GM10847 (cell line): ENCODE measurements at regions not wholly inside any gene's neighbourhood (a gene's known extent, or its start where the extent isn't known, plus 50 kb on each side); places are given as distances from the start of the nearest gene placed in this dataset.

Experiments used
- POLR2A ChIP-seq: IDR thresholded peaks from 2 replicates; pipeline ENCODE4 v1.6.1; 2011; ENCODE audit not compliant: insufficient read length; ENCODE audit errors: extremely low read depth

DNA sequence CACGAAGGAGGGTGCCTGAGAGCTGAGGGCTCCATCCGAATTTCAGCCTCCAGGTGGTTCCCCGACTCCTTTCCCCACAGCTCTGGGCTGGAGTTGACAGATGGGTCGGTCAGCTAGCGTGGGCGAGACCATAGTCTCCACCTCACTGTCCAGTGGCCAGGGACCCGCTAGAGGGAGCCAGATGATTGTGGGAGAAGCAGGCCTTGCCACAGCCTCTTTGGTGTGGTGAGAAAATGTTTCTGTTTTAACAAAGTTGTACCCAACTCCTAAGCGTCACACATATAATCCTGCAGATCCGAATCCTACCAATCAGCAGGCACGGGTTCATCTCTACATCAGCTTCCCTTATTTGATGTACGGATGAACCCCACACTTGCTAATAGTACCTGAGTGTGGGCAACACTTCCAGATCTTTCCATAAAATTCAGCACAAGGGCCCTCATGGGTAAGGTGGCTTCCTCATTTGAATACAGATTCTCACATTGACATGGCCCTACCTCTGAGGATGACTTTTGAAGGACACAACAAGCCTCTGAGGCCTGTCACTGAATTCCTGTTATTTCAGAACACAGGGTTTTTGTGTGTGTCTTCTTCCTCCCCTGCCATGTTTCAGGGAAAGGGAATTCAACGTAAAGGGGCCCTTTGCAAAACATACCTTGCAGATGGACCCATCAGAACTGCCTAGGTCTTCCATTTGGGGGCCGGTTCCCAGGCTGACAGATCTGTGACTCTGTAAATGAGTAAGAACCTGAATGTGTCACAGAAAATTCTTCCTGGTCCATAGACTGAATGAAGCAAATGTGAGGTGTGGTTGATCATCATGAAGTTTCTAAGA is 103.2 kb upstream of the DUSP22 start:
- no peak for TF ChIP-seq POLR2A

DNA sequence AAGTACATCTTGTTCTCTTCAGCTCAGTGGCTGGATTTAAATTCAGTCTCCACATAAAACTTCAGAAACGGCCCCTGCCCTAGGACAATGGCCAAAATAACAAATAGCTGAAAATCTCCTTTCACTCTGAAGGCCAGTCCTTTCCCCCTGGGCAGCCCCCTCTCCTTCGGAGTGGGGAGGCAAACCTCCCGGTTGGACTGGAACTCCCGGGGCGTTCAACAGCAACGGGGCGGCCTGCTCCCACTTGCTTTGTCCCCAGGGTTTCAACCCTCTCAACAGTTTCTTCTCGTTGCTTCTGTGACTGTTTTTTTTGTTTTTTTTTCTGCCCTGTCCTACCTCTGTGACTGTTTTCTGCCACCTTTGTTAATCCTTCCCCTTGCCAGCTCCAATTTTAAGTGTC is 102.6 kb upstream of the DUSP22 start:
- TF ChIP-seq POLR2A: no peak

DNA sequence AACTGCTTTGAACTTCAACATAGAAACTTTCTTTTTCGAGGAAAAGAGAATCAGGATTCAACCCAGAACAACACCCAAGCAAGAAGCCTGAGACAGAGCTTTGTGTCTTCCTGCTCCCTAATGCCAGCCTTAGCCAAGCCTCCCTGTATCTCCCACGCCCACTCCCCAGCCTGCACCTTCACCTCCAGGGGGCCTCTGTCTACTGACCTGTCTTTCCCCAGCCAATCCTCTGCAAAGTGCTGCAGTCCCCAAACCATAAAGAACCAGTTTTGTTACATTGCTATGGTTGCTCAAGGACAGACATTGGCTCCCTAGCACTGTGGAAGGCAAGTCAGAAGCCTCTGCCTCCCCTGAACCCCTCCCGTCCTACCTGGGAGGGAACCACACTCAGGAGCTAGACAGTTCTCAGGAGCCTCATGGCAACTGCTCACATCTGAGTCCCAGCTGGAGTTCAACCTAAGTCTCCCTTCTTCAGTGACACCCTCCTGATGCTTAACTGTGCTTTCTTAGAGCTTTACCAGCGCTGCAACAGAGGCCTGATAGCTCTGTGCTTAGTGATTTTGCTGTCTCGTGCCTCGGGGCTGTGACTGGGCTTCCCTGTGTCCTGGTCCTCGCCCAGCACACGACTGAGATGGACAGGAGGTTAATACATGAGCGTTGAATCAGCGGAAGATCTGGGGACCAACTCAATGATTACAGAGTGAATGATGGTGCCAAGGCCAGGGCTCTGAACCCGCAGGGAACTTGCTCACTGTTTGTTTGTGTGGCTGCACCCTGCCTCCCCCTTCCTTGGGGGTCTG is 101.5 kb upstream of the DUSP22 start:
- TF ChIP-seq POLR2A: no peak

DNA sequence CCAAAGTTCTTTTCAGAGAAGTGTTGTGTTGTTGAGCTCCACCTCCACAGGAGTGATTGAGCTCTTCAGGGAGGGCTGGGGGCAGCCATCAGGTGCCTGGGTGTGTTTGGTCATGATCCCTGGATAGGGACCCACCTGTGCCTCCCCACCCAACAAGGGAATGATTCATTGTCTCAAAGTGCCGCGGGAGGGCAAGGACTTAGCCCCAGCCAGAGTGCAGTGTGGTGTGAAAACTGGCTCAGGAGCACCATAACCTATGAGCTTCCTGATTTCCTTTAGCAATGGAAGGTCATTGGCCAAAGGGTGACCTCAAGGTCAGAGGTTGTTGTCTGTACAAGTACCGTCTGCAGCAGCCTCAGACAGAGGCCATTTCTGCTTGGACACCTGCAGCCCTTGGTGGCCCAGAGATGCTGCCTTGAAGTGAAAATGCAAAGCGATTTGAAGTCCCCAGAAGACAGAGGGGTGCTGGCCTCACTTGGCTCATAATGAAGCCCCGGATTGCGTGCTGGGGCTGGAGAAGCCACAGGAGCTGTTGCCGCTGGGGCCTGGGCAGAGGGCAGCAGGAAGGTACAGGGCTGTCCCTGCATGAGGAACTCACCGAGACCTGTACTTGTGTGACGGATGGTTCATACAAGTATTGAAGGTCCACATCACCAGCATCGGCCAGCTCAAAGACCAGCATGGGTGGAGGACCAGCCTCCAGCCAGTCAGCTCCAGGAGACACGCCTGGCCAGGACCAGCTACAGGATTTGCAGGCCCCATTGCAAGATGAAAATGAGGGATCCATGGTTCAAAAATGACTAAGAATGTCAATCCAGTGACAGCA is 100.6 kb upstream of the DUSP22 start:
- TF ChIP-seq POLR2A: no peak

DNA sequence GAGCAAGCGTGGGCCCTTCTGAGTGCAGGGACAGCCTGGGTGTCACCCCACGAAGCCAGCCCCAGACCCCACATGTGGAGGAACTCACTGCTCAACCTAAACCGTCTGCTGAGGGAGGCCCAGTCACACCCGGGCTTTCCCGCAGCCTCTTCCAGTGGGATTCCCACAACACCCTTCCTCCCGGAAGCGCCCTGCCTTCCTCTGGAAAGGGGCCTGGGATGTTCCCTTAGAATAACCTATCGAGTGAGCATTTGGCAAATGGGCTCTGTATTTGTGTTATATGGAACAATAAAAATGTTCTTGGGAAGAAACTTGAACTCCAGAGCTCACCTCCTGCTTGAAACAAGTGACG is 100.0 kb upstream of the DUSP22 start:
- TF ChIP-seq POLR2A: no peak

DNA sequence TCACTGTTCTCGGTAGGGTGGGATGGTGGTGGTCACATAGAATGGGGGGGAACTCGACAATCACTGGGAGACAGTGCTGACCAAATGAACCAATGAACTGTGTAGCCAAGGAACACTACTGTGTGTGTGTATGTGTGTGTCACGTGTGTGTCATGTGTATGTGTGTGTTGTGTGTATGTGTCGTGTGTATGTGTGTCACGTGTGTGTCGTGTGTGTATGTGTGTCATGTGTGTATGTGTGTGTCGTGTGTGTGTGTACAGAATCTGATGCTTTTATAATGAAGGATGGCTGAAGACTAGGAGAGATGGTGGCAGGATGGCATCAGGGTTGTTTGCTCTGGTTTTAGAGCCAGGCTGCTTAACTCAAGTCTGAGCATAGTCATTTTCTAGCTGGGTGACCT is 99.1 kb upstream of the DUSP22 start:
- no peak for TF ChIP-seq POLR2A

DNA sequence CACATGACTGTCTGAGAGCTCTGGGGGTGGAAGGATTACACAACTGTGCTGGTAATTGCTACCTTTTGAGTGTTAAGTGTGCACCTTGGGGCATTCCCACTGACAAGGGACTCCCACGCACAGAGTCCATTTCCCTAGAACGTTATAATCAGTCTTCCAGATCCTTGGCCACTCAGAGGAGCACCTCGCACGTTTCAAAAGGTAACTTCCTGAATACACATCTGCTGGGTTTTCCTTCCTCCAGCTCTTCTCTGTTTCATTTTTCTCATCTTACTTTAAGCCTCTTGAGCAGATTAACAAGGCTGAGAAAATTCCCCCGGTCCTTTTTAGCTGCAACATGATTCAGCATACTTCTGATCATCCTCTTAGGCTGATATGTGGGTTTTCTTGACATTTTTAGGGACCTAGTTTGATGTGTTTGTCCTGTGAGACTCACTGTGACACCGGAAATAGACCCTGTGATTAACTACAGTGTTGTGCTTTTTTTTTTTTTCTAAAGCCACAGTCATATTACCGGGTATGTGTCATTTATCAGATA is 98.4 kb upstream of the DUSP22 start:
- TF ChIP-seq POLR2A: no peak

DNA sequence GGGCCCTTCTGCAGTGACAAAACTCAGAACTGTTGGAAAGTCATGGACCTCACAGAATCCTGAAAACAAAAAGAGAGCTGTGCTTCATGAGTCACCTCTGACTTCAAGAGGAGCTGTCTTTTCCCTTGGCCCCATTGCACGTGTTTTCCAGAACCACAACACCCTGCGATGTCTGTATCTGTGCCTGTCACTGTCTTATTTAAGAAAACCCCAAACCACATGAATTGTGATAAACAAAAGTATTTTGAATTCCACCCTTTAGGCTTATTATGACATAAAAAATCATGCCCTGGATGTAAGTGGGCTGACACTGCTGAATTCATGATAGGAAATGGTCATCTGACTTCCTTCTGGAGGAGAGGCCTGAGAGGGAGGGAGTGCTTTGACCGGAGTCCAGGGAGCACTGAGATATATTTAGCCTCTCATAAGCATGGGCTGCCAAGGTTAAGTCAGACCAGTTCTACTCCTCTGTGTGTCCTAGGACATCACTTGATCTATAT is 96.4 kb upstream of the DUSP22 start:
- no peak for TF ChIP-seq POLR2A

DNA sequence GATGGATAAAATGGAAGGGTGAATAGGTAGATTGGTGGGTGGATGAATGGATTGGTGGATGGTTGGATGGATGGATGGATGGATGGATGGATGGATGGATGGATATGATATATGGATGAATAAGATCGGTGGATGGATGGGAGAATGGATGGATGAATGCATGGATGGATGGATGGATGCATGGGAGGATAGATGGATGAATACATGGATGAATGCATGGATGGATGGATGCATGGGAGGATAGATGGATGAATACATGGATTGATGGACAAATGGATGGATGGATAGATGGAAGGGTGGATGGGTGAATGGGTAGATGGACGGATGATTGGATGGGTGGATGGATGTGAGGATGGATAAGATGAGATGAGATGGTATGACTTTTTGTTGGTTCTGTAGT is 95.7 kb upstream of the DUSP22 start:
- TF ChIP-seq POLR2A: no peak

DNA sequence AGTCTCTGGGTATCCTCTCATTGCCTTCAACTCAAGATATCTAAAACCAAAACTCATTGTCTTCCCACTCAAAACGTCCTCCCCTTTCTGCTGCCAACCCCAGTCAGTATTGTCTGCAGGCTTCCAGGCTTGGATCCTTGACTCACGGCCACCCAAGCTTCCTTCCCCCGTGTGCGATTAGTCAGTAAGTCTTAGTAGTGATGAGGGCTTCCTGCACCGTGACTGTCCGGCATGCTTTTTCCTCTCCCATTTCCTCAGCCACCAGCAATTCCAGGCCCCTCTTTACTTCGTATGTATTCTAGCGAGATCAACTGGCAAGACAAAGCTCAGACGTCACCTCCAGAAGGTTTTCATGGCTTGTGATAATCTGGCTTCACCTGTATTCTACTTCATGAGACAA is 88.6 kb upstream of the DUSP22 start:
- TF ChIP-seq POLR2A: no peak

DNA sequence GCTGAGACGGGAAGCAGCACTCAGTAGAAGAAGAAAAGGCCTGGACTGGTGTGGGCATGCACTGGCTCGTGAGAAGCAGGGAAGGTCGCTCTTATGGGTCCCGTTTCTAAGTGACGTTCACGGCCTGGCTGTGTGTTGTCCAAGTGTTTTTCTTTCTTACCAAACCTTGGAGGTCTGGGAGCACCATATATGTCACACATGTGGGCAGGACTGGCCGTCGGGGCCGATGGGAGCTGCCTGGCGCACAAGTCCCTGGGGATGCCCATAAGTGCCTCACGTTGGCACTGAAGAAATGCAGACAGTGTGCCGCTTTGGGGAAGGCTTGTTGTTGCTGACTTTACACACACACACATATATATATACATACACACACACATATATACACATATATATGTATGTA is 86.0 kb upstream of the DUSP22 start:
- TF ChIP-seq POLR2A: no peak

DNA sequence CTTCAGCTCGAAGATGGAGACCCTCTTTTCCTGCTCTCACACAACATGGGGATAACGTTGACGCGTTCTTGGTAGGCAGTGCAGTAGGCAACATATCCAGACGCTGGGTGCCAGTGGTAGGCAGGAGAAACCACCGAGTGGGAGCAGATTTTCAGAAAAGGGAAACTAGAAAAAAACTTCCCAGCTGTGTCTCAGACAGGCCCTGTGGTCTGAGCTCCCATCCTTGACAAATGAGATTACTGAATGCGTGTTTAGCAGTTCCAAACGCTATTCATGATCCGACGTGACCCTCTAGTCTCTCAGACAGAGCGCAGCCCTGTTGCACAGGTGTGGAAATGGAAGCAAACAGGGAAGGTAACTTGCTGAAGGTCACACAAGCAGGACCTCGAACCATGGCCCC is 83.9 kb upstream of the DUSP22 start:
- no peak for TF ChIP-seq POLR2A

DNA sequence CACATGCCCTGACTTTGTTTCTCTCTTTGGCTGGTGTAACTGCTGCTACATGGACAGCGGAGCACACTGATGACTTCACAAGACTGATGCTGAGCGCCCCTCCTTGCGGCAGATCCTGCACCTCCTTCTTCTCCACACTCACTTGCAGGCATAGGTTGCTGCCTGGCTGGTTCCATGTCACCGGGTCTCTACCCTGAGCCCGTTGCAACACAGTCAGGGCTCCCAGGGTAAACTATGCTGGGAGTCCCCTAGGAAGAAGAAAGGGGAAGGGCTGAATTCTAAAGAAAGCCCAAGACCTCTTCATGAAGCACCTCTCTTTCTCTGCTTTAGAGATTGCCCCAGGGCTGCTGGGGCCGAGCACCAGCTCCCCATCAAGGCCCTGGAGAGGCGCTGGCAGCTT is 83.3 kb upstream of the DUSP22 start:
- no peak for TF ChIP-seq POLR2A

DNA sequence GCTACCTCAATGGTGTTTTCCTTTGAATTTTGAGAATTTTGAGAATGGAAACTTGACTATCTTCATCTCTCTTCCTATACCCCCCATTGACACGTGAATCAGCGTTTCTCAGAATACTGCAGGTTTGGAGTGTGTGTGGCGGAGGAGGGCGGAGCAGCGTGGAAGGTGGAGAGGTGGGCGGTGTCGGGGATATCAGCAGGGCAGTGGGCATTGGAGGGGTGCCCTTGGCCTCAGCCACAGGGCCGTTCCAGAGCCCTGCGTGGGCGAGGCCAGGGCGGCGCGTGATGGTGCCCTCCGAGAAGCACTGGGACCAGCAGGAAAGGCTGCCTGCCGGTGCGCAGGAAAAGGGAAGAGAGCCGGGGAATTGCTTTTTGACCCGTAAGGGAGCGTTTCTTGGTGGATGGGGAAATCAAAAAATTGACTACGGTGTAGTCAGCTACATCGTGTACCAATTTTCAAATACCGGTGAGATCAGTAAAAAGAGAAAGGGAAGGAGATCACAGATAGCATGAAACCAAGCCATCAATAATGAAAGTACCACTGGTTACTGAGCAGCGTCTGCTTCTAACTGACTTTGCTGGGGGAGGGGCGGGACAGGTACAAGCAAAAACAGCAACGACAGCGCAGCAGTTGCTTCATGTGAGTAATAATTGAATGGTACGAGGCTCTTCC is 82.7 kb upstream of the DUSP22 start:
- TF ChIP-seq POLR2A: no peak

DNA sequence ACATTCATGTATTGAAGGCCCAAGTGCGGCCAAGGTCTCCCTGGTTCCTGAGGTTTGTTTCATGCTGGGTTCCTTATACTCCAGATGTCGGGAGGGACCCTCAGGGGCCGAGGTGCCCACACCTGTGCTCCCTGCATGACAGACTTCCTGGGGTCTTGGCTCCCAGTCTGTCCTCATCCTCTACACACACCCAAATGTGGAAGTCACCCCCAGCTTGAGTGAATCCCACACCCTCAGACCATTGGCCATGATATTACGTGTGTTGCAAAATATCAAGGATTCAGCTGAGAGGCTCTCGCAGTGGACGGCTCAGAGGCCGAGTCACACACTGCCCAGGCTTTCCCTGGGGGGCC is 82.2 kb upstream of the DUSP22 start:
- TF ChIP-seq POLR2A: no peak
